ENCODE measurements at regions not wholly inside any gene's neighbourhood (a gene's known extent, or its start where the extent isn't known, plus 50 kb on each side); places are given as distances from the start of the nearest gene placed in this dataset.

- Histone ChIP-seq H2AK5ac (ENCODE audit: low read depth, low read length) (no peak overlapping the region), H3K9ac (replicated peaks in 1 of 4; ENCODE audit: extremely low read depth in 1 of 4, low read depth in 3 of 4, low read length in 3 of 4) (no peak overlapping the region), H3K36me3 (ENCODE audit: control insufficient read depth in 2 of 4, insufficient read depth in 4 of 4, low read length in 3 of 4) (no peaks in the 10 kb centered on the region), H3K4me3 (ENCODE audit: extremely low read depth in 1 of 4, insufficient read depth in 2 of 4, low read depth in 3 of 4, low read length in 4 of 4) (no peak overlapping the region), H3K79me2 (ENCODE audit: control insufficient read depth in 1 of 2, insufficient read depth in 2 of 2, low read length in 2 of 2) (no peaks in the 10 kb centered on the region), H3K56ac (replicated peaks; ENCODE audit: insufficient read length, low read depth, low read length) (no peak overlapping the region), H2BK15ac (ENCODE audit: low read length) (no peak overlapping the region), H3K4me2 (ENCODE audit: insufficient read depth in 1 of 2, low read depth in 2 of 2, low read length in 2 of 2) (no peak overlapping the region), H3K4ac (replicated peaks; ENCODE audit: insufficient read length, low read depth, low read length) (no peak overlapping the region), H3K23me2 (ENCODE audit: low read depth, low read length) (no peaks in the 10 kb centered on the region), H4K91ac (replicated peaks; ENCODE audit: insufficient read length, low read length) (no peak overlapping the region), H3K14ac (ENCODE audit: insufficient read length) (no peak overlapping the region), H2BK5ac (ENCODE audit: low read depth, low read length) (no peak overlapping the region), H3K23ac (ENCODE audit: insufficient read length) (no peak overlapping the region), H3K27ac (ENCODE audit: low read depth, low read length) (no peak overlapping the region), H4K8ac (ENCODE audit: extremely low read depth, insufficient read depth, low read length) (no peak overlapping the region), H2AFZ (ENCODE audit: low read length) (no peak overlapping the region), H2BK20ac (ENCODE audit: low read length) (no peak overlapping the region), H3K4me1 (replicated peaks in 1 of 4; ENCODE audit: control insufficient read depth in 3 of 4, insufficient read depth in 4 of 4, low read length in 3 of 4) (peaks cover 0 to 5% (median 0%) of the 10 kb centered on the region in 4 experiments; a peak in 3 of 7 replicates), H3K18ac (ENCODE audit: extremely low read depth, low read length) (no peak overlapping the region), H2BK120ac (replicated peaks; ENCODE audit: low read depth, low read length) (no peak overlapping the region), H3K9me3 (ENCODE audit: insufficient read depth in 2 of 2, low read depth in 1 of 2, low read length in 1 of 2) (no peaks in the 10 kb centered on the region), H3K79me1 (ENCODE audit: low read depth, low read length) (no peaks in the 10 kb centered on the region), H2BK12ac (ENCODE audit: low read depth, low read length) (no peak overlapping the region), H4K20me1 (replicated peaks in 1 of 2; ENCODE audit: control insufficient read depth in 1 of 2, insufficient read depth in 2 of 2, low read length in 2 of 2) (no peaks in the 10 kb centered on the region), H4K5ac (ENCODE audit: insufficient read length, low read depth, low read length) (no peak overlapping the region), H3K27me3 (replicated peaks in 1 of 4; ENCODE audit: control insufficient read depth in 3 of 4, extremely low read depth in 1 of 4, insufficient read depth in 3 of 4, low read length in 3 of 4) (no peaks in the 10 kb centered on the region)
- ChIA-PET POLR2A (ENCODE audit: partially characterized antibody) (no interaction called here), CTCF (ENCODE audit: partially characterized antibody) (interaction anchor here (0.8 to 1.5 kb wide), 5 partner anchors 8 to 594 kb away, joined by 3 to 4 read pairs (median 3); no protein-coding TSS in a partner anchor)
- FAIRE-seq: no peak
- 78% methylated on average over 10 of the region's 10 CpGs; no CpG with 5 or more reads in 1 of the 2 experiments for WGBS, 2 experiments (ENCODE audit: extremely low coverage in 1 of 2, insufficient coverage in 1 of 2, insufficient read length in 1 of 2, insufficient replicate concordance in 2 of 2, low coverage in 1 of 2, low lambda C conversion rate in 2 of 2, missing lambda C conversion rate in 1 of 2)
- no peak for DNase-seq (ENCODE audit: low read depth in 1 of 2, low spot score in 2 of 2)
- TF ChIP-seq CHD2 (IDR thresholded peaks at IDR 0.05; ENCODE audit: low read length) (no peak), EZH2 (IDR thresholded peaks at IDR 0.05; ENCODE audit: low read depth, low read length, severe bottlenecking) (no peak), JUND (IDR thresholded peaks at IDR 0.05; ENCODE audit: low read length) (no peak), CTBP2 (IDR thresholded peaks at IDR 0.05; ENCODE audit: borderline replicate concordance, insufficient read depth, insufficient read length, low read length) (no peak)
Observed at GRCh38 chr17:6187836-6188235, 117.7 kb downstream of the WSCD1 start.

All from H1 (cell line).